Neural crest cell (in vitro differentiated cells): ENCODE measurements at regions not wholly inside any gene's neighbourhood (a gene's known extent, or its start where the extent isn't known, plus 50 kb on each side); places are given as distances from the start of the nearest gene placed in this dataset.

ENCODE experiments used
- DNase-seq: peaks from one replicate; pipeline ENCODE4 v3.0.0; 2021; ENCODE audit warnings: low read depth, mixed read lengths, low spot score
- H3K27ac Mint-ChIP-seq: one replicate; pipeline ENCODE4 v1.8.0; 2021; ENCODE audit warnings: mild to moderate bottlenecking, mixed read lengths; ENCODE audit not compliant: unreplicated experiment
- H3K27me3 Mint-ChIP-seq: 2 replicates; pipeline ENCODE4 v1.8.0; 2021; ENCODE audit warnings: low read depth, mild to moderate bottlenecking, mixed read lengths
- H3K36me3 Mint-ChIP-seq: 2 replicates; pipeline ENCODE4 v1.8.0; 2021; ENCODE audit warnings: low read depth, mild to moderate bottlenecking, mixed read lengths
- H3K4me1 Mint-ChIP-seq: 2 replicates; pipeline ENCODE4 v1.8.0; 2021; ENCODE audit warnings: mixed read lengths
- H3K4me3 Mint-ChIP-seq: one replicate; pipeline ENCODE4 v1.8.0; 2021; ENCODE audit warnings: mild to moderate bottlenecking, mixed read lengths
- H3K9me3 Mint-ChIP-seq: 2 replicates; pipeline ENCODE4 v1.8.0; 2021; ENCODE audit warnings: mixed read lengths
- TF ChIP-seq, protein P1 (sequence below): fragments of 200-600 bp; sonication (generic); conservative IDR thresholded peaks from 2 replicates; pipeline ENCODE4 v1.5.0; 2021; ENCODE audit warnings: antibody characterized with exemption, mild to moderate bottlenecking

DNA sequence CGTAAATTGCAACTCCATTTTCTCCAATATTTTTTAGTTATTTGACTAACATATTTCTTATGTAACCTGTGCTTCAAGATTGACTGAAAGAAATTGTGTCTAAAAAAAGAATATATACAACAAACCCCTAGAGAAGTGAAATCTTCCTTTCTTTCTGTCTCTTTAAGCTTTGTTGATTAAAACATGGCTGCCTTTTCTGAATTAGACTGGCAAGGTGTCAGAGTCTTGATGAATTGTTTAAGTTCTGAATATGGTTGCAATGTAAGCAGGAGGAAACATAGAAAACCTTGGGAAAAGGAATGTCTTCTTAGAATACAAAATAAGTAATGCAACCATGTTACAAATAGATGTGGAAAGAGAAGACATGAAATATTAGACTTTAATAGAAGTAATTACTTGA is 209.8 kb upstream of the CTNND2 start:
- no peaks in the 10 kb centered on the region for H3K36me3 Mint-ChIP-seq
- DNase-seq = no peak
- H3K9me3 Mint-ChIP-seq = no peaks in the 10 kb centered on the region
- TF ChIP-seq, protein P1, sequence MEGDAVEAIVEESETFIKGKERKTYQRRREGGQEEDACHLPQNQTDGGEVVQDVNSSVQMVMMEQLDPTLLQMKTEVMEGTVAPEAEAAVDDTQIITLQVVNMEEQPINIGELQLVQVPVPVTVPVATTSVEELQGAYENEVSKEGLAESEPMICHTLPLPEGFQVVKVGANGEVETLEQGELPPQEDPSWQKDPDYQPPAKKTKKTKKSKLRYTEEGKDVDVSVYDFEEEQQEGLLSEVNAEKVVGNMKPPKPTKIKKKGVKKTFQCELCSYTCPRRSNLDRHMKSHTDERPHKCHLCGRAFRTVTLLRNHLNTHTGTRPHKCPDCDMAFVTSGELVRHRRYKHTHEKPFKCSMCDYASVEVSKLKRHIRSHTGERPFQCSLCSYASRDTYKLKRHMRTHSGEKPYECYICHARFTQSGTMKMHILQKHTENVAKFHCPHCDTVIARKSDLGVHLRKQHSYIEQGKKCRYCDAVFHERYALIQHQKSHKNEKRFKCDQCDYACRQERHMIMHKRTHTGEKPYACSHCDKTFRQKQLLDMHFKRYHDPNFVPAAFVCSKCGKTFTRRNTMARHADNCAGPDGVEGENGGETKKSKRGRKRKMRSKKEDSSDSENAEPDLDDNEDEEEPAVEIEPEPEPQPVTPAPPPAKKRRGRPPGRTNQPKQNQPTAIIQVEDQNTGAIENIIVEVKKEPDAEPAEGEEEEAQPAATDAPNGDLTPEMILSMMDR = no peak
- no peaks in the 10 kb centered on the region for H3K4me1 Mint-ChIP-seq
- H3K27ac Mint-ChIP-seq = no peak overlapping the region
- H3K27me3 Mint-ChIP-seq = no peaks in the 10 kb centered on the region
- no peak overlapping the region for H3K4me3 Mint-ChIP-seq

DNA sequence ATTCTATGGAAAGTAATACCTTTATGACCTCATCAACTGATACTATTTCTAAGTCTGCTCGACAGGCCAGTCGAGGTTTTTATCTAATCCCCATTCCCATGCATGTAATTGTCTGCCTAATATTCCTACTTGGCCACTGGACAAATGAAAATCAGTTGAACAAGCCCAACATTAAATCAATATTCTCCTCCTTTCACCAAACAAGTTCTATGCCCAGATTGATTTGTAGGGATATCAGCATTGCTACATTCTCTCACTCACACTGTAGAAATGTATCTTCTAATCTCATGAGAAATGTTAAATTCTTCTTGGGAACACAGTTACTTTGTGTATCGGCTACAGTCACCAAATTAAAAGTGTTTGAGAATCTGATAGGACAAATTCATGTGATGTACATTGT is 208.8 kb upstream of the CTNND2 start:
- Mint-ChIP-seq H3K36me3 (no peaks in the 10 kb centered on the region), H3K27me3 (no peaks in the 10 kb centered on the region), H3K9me3 (no peaks in the 10 kb centered on the region), H3K4me3 (no peak overlapping the region), H3K27ac (no peak overlapping the region), H3K4me1 (no peaks in the 10 kb centered on the region)
- no peak for DNase-seq
- TF ChIP-seq, protein P1 = no peak

DNA sequence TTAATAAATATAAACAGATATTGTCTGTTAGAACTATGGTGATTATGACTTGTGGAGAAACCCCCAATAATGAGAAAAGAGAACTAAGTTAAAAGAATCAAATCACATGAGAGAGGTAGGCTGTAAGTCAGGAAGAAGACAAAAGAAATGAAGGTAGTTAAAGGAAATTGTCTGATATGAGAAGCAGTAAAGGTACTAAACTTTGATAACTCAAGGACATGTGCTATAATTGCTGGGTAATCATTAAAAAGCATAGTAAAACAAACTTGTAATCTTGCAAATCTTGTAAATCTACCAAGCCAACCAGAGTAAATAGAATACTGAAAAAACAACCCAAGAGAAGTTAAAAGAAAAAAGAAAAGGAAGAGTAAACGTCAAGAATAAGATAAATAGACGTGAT is 207.0 kb upstream of the CTNND2 start:
- Mint-ChIP-seq H3K27me3 (no peaks in the 10 kb centered on the region), H3K4me1 (no peaks in the 10 kb centered on the region), H3K27ac (no peak overlapping the region), H3K36me3 (no peaks in the 10 kb centered on the region), H3K4me3 (no peak overlapping the region), H3K9me3 (no peaks in the 10 kb centered on the region)
- DNase-seq = no peak
- TF ChIP-seq, protein P1 = no peak

DNA sequence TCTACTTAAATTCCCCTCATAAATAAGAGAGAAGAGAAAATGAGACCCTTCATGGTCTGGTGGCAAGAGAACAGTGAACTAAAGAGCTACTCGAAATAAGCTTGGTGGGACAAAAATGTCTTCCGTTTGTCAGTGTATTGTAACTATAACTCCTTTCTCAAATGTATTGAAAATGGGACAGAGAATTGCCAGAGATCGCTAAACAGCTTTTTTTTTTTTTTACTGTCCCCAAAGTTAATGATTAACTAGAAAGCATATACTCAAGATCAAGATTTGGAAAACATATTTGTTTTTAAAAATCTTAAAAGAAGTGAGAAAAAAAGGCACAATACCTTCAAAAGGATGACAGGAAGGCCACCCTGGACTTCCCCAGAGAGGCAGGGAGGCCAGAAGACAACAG is 206.4 kb upstream of the CTNND2 start:
- Mint-ChIP-seq H3K4me1 (no peaks in the 10 kb centered on the region), H3K27me3 (no peaks in the 10 kb centered on the region), H3K36me3 (no peaks in the 10 kb centered on the region), H3K9me3 (no peaks in the 10 kb centered on the region), H3K27ac (no peak overlapping the region), H3K4me3 (no peak overlapping the region)
- no peak for DNase-seq
- TF ChIP-seq, protein P1 = no peak

DNA sequence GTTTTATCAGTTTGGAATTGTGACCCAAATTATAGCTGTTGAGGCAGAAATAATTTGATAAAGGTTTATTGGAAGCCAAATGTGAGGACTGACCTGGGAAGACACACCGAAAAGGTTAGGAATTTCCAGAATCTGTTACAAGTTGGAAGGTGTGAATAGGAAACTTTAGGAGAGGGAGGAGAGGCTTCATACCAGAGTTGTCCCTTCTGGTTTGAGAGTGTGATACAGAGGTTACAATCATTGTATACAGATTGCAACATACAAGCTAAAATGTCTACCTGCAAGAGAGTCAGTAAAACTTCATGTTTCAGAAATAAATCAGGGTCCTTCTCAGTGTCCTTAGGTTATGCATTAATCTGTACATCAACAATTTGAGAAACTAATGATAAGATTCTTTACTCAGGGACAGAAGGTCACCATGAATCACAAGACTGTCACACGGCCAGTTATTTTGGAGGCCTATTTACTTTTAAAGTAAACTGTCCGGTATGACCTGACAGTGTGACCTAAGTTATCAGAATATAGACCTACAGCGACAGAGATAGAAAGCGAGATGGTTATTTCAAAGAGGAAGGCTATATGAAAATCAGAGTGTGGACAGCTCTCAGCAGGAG is 204.9 kb upstream of the CTNND2 start:
- H3K27me3 Mint-ChIP-seq = no peaks in the 10 kb centered on the region
- no peak for DNase-seq
- H3K27ac Mint-ChIP-seq = no peak overlapping the region
- H3K4me3 Mint-ChIP-seq = no peak overlapping the region
- H3K36me3 Mint-ChIP-seq = no peaks in the 10 kb centered on the region
- no peaks in the 10 kb centered on the region for H3K4me1 Mint-ChIP-seq
- TF ChIP-seq, protein P1 = no peak
- H3K9me3 Mint-ChIP-seq = no peaks in the 10 kb centered on the region
